M059J (cell line): ENCODE measurements at regions not wholly inside any gene's neighbourhood (a gene's known extent, or its start where the extent isn't known, plus 50 kb on each side); places are given as distances from the start of the nearest gene placed in this dataset.

ENCODE experiments used
- DNase-seq: peaks from one replicate; pipeline ENCODE4 v3.0.0-alpha.2; 2012; ENCODE audit warnings: low read depth

DNA sequence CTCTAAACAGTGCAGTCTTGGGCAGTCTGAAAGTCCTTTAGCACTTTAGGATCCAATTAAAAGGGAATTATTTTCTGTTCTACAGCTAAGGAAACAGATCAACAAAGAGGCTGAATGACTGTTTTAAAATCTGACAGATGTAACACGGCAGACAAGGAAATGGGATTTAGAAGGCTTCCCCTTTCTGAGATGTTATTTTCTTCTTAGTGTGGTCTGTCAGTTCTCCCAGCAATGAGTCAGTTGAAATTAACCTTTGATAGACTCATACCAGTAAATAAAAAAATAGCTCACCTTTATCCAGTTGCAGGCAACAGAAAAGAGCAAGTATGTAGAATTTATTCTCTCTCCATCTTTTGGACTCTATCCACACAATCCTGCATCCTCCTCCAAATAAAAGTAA, 98.1 kb downstream of the NEDD1 start:
- DNase-seq: no peak

DNA sequence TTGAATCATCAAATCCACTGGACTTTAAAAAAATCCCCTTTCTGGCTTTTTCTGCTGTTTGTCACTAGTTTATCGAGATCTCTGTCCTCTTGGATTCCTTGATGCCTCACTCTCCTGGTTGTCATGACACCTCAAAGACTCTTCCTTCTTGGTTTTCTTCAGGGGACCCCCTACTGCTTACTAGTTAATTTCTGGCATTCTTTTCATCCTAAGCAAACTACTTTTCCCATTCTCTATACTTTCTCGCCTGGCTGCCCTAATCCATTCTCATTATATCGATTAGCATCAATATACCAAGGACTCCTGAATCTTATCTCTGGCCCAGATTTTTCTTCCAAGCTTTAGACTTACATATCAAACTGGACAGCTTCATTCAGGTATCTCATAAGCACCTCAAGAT, 98.6 kb downstream of the NEDD1 start:
- DNase-seq: no peak

DNA sequence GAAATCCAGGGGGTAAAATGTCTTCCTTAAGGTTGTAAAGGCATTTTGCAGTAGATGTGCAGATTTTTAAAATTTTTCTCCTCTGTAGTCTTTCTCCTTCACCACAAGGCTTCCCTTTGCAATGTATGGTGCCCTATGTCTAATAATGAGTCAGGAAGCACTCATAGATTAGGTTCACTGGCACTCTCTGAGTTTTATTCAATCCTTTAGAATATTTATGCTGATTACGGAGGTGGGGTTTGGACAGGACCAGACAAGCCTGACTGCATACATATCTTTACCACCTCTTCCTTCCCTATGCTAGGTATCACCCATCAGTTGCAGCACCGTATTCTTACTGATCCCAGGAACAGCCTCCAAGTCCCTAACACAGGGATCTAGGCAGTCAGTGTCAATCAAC, 99.5 kb downstream of the NEDD1 start:
- DNase-seq: no peak

DNA sequence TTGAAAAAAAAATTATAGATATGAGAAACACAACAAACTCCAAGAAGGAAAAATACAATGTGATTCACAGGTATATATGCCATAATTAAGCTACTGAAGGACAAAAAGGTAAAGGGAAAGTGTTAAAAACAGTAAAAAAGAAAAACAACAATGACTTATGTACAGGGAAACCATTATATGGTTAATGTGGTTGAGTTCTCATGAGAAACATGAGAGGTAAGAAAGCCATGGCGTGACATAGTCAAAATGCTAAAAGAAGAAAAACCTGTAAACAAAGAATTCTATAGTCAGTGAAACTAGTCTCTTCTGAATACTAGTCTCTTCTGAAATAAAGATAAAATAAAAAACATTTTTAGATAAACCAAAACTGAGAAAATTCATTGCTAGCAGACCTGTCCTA, 109.1 kb downstream of the NEDD1 start:
- no peak for DNase-seq

DNA sequence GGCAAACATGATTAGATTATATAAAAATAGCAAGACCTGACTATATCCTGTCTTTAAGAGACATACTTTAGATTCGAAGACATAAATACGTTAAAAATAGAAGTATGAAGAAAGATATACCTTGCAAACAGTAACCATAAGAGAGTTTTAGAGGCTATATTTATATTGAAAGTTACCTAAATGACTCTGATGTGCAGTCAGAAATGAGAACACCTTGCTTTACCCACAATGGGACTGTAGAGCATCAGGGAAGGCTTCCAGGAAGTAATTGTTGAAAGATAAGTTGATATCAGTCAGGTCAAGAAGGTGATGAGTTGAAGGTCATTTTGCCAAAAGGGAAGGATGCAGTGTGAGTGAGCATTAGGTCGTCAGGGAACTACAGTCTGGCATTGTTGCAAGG, 110.2 kb downstream of the NEDD1 start:
- no peak for DNase-seq

DNA sequence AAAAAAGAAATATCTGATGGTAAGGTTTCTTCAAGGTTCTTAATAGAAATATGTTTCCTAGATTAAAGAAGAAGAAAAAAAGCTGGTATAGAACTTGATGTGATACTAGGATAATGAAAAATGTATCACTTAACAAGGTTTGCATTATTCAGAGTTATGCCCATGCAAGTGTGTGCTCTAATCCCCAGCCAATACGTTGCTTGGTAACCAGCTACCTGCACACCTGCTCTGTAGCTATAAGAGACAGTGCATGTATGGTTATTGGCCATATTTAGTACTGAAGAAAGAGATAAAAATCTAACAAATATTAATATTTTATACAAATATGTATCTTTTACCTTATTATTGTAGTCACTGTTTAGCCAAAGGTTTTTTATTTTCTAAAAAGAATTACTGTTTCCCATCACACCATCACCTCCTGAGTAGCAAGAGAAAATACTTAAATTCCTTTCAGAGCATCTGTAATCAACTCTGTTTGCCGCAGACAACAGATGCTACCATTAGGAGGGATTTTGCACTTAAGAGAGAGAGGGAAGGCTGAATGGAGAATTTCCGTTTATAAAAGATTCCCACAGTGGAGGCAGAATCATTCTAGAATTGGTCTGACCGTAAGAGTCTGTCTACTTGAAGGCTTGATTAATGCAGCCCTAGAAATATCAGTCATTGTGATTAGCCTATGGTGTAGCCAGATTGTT, 115.6 kb downstream of the NEDD1 start:
- DNase-seq: no peak

DNA sequence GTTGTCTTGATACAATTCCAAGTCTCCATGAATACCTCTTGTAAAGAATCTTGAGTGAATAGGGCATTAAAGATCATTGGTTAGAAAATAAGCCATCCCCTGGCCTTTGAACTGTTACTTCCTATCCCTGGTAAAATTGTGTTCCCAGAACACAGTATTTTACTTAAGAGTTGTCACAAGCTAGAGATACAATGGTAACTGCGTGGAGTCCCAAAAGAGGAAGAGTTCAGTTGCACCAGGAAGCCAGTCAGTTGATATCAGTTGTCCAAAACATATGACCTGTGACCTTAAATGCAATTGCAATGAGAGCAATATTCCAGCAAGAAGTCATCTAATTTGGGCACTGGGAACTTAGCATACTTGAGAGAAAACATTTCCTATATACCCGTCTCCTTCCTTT, 117.3 kb downstream of the NEDD1 start:
- DNase-seq: no peak

DNA sequence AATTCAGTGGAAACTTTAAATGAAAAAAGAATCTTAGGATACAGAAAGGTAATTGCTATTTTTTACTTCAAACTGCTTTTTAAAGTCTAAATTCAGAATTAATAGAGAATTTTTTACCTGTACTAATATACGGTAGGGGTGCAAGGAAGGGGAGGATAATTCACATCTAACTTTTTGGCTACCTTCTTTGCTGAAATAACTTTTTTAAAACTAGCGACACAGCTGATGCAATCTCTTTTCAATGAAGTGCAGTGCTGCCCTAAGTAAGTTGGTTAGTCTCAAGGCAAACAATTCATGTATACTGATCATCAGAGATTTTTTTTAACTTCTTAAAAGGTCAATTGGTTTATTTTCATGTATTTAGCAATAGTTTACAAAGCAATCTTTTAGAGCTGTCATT, 119.8 kb downstream of the NEDD1 start:
- no peak for DNase-seq

DNA sequence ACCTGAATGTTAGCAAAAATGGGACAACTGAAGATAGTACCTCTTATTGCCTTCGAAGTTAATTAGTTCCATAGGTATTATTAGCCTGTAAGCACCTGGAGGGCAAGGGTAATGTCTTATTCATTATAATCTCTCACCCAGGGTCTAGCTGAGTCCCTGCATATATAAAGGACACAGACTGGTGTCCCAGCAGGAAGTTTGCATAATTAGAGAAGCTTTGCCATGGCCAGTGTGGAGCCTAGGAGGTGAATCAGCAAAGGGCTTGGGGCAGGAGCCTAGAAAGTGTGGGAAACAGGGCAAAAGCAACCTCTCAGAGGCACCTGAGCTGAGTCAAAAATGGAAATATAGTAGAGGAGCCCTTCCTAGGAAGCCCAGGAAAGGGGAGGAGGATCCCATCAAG, 120.4 kb downstream of the NEDD1 start:
- DNase-seq: no peak

DNA sequence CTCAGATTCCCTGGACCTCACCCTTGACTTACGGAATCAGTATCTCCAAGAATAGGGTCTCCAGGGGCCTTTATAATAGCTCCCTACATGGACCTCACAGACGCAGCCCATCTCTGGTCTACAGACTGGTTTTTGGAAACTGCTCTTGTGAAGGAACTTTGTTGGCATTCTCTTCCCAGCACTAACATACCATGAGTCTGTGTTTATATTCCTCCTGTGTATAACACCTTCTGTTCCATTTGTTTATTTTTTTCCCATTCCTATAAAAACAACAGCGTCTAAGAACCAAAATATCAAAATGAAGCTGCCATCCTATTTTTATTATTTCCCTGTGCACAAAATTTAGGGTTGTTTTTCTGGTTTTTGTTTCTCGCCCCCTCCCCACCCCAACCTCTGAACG, 131.1 kb downstream of the NEDD1 start:
- DNase-seq: no peak

DNA sequence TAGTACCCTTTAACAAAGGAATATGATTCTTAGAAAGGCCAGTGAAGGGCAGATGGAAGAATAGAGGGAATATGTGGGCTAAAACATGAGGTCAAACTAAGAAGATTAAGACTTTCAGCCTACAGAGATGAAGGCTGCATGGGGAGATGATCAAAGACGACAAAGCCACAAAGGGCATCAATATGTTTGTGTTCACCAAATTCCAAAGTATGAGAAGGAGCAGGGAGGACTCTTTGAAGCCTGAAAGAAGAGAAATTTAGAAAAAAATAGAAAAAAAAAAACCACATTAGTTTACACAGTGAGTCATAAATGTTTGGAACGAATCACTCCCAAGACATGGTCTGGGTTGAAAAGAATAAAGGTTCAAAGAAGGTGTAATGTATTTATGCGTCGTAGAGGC, 131.8 kb downstream of the NEDD1 start:
- peak; percentile 4 for DNase-seq

DNA sequence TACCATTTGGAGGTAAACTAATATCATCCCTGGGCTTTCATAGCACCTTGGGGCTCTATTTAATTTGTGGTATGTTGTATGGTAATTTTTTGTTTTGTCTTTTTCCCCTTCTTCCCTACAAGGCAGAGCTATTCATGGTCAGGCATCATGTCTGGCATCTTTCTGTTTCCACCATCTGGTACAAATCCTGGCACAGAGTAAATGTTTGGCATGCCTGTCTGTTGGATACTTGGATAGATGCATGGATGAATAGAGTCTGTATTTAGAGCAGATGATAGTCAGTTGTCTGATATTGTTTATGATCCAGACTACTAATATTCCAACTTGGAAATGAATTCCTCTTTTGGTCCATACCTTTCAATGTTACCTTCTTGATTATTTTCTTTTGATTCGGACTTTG, 139.8 kb downstream of the NEDD1 start:
- no peak for DNase-seq

DNA sequence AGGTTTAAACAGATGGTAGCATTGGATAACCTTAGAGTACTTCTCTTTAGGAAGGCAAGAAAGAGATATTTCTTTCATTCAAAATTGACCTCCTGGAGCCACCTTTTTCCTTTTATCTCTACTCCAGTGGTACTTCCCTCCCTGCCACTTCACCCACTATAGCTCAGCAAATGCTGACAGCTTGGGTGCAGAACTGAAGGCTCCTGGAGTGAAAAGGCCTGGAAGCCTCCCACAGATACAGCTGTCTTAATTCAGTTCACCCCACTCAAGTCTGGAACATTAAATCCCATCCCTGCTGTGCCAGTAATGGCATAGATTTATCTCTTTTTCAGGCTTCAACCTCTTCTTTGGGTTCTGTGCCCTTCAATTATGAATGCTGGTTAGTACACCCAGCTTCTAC, 140.3 kb downstream of the NEDD1 start:
- DNase-seq: no peak

DNA sequence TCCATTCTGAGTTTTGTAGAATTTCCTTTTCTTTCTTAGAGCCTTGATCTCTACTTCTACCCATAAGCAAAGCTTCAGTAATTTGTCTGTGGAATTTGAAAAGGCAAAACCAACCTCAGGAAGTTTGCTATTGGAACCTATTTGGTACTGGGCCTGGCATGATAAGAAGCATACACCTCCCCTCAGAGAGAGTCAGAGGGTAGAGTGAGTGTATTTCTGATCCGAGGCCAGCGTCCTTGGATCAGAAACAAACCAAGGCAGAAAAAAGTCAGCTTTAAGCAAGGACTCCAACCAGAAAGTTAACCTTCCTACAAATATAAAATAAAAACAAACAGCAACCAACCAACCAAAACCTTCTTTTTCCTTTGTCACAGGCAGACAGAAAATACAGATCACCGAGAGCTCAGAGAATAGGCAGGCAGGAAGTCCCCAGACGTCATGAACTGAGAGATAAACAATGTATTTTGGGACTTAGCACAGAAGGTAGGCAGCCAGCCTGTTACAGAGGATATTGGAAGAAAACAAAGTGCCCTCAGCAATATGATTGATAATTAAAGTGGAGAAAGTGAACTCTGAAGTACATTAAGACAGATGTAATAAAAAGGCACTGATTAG, 141.5 kb downstream of the NEDD1 start:
- DNase-seq: no peak

DNA sequence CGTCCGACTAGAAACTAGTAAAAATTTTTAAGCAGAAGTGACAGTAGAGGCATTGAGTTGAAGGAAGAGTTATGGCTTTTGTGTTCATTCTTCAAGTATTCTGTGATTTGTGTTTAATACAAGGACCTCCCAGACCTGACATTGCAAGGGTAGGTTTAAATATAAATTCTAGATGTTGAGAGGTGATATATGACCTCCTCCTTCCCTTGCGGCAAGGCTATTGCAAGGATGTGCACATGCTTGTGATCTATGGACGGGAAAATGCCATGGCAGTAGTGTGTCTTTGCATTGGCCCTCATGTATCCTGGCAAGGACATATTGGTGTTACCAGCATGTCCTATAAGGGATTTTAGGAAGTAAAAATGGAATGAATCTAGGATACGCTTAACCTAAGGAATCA, 143.5 kb downstream of the NEDD1 start:
- no peak for DNase-seq

DNA sequence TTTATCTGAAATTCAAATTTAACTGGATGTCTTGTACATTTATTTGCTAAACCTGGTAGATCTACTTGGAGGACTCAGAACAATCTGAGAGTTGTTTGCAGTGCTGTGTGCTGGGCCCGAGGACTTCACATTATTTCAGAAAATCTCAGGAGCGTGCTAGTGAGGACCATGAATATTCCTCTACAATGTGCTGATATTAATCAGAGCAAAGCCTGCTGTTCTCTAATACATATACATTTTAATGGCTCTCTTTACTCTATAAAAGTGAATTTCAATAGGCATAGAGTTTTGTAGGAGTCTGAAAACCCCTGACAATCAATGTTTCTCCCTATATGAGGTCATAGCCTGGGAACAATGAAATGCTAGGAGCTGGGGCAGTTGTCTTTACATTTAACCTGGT, 144.3 kb downstream of the NEDD1 start:
- DNase-seq: no peak

DNA sequence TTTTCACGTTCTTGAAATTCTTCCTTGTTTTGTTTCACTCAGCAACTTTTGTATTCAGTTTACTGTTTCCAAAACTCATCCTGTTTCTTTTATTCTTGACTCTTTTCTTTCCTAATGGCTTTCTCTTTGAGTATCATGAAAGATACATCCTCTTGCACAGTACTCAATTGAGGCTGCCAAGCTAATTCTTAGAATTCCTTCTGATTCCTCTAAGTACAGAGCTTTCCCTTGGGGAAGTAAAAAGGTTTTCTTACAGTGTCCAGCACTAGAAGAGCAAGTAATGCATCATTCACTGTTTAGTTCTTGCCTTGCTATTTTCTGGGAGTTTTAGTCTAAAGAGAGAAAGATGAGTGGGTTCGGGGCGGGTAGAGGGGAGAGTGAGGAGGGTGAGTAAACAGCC, 154.1 kb downstream of the NEDD1 start:
- no peak for DNase-seq

DNA sequence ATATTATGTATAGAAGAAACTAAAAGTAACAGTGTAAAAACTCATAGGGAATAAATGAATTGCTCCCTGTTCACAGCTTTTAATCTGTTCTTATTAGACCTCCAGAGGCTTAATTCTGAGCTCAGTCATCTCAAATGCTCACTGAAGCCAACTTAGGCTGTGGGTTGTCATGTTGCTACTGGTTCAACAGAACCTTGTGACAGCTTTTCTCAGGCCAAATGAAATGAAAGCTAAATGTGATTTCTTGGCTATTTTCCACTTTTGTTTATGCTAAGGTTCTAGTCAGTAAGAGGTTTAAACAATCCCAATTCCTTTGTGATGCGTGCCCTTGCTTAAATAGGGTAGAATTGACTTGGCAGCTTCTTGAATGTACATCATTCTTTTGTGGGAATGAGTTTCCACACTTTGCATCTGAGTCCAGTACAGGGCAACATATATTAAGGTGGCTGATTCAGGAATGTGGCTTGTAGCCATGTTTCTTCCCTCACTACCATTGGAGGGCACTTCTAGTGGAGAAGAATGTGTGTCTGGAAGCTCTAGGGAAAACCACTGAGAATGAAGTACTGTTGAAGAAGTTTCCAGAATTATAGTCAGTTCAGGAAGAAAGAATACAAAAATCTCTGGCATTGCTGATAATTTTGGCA, 156.4 kb downstream of the NEDD1 start:
- DNase-seq: no peak

DNA sequence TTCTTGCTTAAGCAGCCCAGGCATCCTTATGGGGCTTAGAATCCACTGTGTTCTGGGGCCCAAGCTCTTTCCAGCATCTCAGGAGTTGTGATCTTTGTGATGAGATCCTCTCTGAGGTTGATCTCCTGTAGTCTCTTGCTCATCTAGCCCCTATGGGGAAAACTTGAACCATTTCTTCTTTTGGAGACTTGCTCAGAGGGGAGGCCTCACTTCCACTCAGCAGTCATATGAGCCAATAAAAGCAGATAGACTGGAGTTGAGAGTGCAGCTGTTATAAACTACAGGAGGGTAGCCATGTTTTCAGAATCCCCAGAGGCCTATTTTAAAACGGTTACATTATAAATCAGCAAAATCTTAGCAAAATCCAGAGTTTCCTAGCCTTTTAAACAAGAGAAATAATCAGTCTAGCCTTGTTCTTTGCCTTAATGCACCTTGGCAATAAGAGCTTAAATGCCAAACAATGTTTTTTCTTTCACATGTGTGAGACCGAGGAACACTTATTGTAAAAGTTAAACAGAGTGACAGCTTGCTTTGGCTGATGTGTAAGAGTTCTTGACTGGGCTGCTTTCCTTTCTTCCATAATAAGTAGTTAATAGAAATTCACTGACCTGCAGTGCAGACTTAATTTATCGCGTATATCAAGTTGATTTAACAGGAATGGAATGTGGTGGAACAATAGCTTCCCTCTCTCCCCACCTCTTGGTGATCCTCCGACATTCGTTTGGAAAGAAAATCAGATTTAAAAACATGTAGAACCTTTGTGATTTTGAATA, 168.3 kb downstream of the NEDD1 start:
- DNase-seq: peak; percentile 16

DNA sequence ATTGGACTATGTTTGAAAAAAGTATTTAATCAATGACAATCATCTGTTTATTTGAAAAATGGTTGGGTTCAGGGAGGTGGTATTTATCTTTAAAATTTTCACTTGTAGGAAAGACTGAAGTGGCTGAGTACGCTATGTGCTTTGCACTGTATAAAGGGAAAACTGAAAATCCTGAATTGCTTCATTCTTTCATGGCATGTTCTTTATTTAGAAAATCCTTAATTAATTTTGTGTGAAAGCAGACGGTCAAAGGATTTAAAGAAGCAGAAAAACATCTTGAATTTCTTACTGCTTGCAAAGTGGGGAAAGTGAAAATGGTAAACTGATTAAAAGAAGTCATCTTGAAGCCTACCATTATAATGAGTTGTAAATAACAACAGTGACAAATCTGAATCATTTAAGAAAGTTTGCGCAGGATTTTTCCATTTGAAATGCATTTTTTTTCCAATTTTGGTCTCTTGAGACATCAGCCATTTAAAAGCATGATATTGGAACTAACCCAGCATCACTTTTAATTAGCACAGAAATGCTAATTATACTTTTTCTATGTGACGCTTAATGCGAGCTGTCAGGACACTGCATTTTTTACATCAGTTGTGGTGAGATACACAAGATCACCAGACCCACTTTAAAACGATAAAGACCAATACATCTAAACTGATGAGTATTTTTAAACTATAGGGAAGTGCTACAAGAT, 169.0 kb downstream of the NEDD1 start:
- no peak for DNase-seq

DNA sequence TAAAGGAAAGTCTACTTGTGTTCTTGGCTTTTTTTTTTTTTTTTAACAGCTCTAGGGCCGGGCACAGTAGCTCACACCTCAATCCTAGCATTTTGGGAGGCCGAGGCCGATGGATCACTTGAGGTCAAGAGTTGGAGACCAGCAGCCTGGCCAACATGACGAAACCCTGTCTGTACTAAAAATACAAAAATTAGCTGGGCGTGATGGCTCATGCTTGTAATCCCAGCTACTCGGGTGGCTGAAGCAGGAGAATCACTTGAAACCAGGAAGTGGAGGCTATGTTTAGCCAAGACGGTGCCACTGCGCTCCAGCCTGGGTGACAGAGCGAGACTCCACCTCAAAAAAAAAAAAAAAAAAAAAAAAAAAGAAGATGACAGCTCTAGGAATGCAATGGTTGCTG, 169.9 kb downstream of the NEDD1 start:
- peak; percentile 46 for DNase-seq

DNA sequence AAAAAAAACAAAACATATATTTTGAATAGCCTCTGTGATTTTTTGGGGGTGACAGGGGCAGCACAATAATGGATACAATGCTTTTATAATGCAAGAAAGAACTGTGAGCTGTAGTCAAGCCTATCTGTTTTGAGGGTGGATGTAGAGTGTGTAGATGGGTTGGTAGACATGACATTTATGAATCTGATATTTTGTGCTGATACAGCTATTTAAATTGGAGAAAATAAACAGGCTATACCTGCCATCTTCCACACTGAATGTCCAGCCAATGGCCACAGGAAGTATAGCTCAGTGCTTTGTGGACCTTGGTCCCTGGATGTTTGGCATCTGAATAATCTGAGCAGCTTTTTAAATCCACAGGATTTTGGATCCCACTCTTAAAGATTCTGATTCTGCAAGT, 175.0 kb downstream of the NEDD1 start:
- DNase-seq: no peak
